ENCODE measurements at regions not wholly inside any gene's neighbourhood (a gene's known extent, or its start where the extent isn't known, plus 50 kb on each side); places are given as distances from the start of the nearest gene placed in this dataset.

GRCh38 chr17:77501751-77502625, 361.2 kb downstream of the SEC14L1 start:
- DNase-seq (ENCODE audit: low read depth) = no peak

GRCh38 chr17:77502626-77503292, 362.0 kb downstream of the SEC14L1 start:
- DNase-seq (ENCODE audit: low read depth) = no peak

- DNase-seq (ENCODE audit: low read depth) = no peak
Observed at GRCh38 chr17:77503293-77503655, 362.5 kb downstream of the SEC14L1 start.

GRCh38 chr17:77503916-77504651, 363.3 kb downstream of the SEC14L1 start:
- DNase-seq (ENCODE audit: low read depth) = no peak

GRCh38 chr17:77504652-77505155, 363.9 kb downstream of the SEC14L1 start:
- DNase-seq (ENCODE audit: low read depth) = no peak

GRCh38 chr17:77505181-77505639, 364.4 kb downstream of the SEC14L1 start:
- no peak for DNase-seq (ENCODE audit: low read depth)

GRCh38 chr17:77506371-77506991, 365.7 kb downstream of the SEC14L1 start:
- DNase-seq (ENCODE audit: low read depth) = no peak

- no peak for DNase-seq (ENCODE audit: low read depth)
Observed at GRCh38 chr17:77507111-77507885, 366.5 kb downstream of the SEC14L1 start.

- no peak for DNase-seq (ENCODE audit: low read depth)
Observed at GRCh38 chr17:77508047-77508715, 367.4 kb downstream of the SEC14L1 start.

- no peak for DNase-seq (ENCODE audit: low read depth)
Observed at GRCh38 chr17:77509089-77509488, 368.3 kb downstream of the SEC14L1 start.

GRCh38 chr17:77509599-77509998, 368.8 kb downstream of the SEC14L1 start:
- DNase-seq (ENCODE audit: low read depth) = no peak

- DNase-seq (ENCODE audit: low read depth) = no peak
Observed at GRCh38 chr17:77510133-77510796, 369.5 kb downstream of the SEC14L1 start.

- DNase-seq (ENCODE audit: low read depth) = no peak
Observed at GRCh38 chr17:77511514-77512061, 370.8 kb downstream of the SEC14L1 start.

- DNase-seq (ENCODE audit: low read depth) = no peak
Observed at GRCh38 chr17:77512062-77512946, 371.5 kb downstream of the SEC14L1 start.

GRCh38 chr17:77513045-77513444, 372.3 kb downstream of the SEC14L1 start:
- DNase-seq (ENCODE audit: low read depth) = no peak

- no peak for DNase-seq (ENCODE audit: low read depth)
Observed at GRCh38 chr17:77515227-77515626, 374.5 kb downstream of the SEC14L1 start.

- no peak for DNase-seq (ENCODE audit: low read depth)
Observed at GRCh38 chr17:77516902-77517301, 376.1 kb downstream of the SEC14L1 start.

GRCh38 chr17:77521076-77521475, 380.3 kb downstream of the SEC14L1 start:
- DNase-seq (ENCODE audit: low read depth) = no peak

GRCh38 chr17:77523540-77523939, 382.8 kb downstream of the SEC14L1 start:
- no peak for DNase-seq (ENCODE audit: low read depth)
